NCI-H2107 treated with DMSO at 0.1 percent for 48 hours (cell line): ENCODE measurements at regions not wholly inside any gene's neighbourhood (a gene's known extent, or its start where the extent isn't known, plus 50 kb on each side); places are given as distances from the start of the nearest gene placed in this dataset.

Experiments used
- DNase-seq: peaks from one replicate; lab custom pipeline; 2025; ENCODE audit not compliant: unreplicated experiment; lab: John Stamatoyannopoulos, UW

GRCh38 chr3:141669434-141669833 lies 68.7 kb upstream of the RNF7 start:
- no peak for DNase-seq

- no peak for DNase-seq
Observed at GRCh38 chr3:141677701-141678100, 60.4 kb upstream of the RNF7 start.

- DNase-seq: peak; percentile 41
Observed at GRCh38 chr3:141680620-141681389, 57.3 kb upstream of the RNF7 start.

- peak; percentile 13 for DNase-seq
Observed at GRCh38 chr3:141681390-141681780, 56.7 kb upstream of the RNF7 start.

GRCh38 chr3:141682007-141682406 lies 56.1 kb upstream of the RNF7 start:
- DNase-seq: no peak

- no peak for DNase-seq
Observed at GRCh38 chr3:141682921-141683320, 55.2 kb upstream of the RNF7 start.

GRCh38 chr3:141684758-141685157 lies 53.3 kb upstream of the RNF7 start:
- no peak for DNase-seq

GRCh38 chr3:141686466-141687291 lies 51.4 kb upstream of the RNF7 start:
- peak; percentile 56 for DNase-seq
